ENCODE measurements at regions not wholly inside any gene's neighbourhood (a gene's known extent, or its start where the extent isn't known, plus 50 kb on each side); places are given as distances from the start of the nearest gene placed in this dataset.

DNA sequence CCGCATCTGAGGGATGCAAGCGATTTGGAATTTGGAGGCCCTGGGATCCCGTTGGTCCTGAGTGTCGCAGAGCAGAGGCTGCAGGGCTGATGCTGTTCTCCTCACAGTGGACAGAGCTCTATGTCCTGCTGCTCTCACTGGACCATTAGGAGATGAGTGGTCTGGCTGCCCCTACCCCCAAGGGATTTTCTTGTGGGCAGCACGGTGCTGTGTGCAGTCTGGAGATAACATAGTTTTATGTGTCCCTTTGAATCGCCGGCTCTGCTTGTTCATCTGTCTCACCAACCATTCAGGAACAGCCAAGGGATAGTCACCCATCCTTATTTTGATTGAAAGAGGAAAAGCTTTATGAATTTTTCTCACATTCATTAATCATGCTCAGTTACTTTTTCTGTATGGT lies 49.9 kb downstream of the CHRM3 start:
- DNase-seq (ENCODE audit: low spot score) = no peak

DNA sequence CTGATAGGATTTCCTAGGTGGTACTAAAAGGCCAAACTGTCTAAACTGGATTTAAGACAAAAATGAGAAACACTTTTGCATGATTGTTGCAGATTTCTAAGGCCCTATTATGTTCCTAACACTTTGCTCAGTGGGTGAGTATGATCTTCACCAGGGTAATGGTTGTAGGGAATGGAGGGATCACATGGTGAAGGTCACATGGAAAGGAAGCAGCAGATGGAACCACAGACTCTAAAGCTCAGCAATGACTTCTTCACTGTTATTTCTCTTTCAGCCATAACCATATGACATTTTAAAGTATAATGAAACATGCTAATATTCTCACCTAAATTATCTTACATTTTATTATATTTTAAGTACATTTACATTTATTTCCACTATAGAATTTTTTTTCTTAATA lies 51.5 kb downstream of the CHRM3 start:
- DNase-seq (ENCODE audit: low spot score) = no peak

DNA sequence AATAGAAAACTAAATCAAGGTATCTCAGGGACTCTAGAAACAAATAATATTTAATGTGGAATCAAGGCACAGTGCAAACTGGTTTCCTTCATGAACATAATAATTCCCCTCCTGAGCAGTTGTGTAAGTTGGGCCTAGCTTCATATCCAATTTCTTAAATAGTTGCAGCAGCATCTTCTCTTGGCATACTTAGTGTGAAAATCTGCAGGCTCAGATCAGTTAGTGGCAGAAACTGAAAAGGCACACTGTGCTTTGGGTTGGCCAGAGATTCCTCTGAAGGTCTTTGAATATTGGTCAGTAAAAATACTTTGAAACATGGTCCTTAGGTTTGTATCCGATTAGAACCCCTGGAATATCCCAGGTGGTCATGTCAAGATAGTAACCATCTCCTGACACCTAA lies 52.5 kb downstream of the CHRM3 start:
- DNase-seq (ENCODE audit: low spot score) = no peak

DNA sequence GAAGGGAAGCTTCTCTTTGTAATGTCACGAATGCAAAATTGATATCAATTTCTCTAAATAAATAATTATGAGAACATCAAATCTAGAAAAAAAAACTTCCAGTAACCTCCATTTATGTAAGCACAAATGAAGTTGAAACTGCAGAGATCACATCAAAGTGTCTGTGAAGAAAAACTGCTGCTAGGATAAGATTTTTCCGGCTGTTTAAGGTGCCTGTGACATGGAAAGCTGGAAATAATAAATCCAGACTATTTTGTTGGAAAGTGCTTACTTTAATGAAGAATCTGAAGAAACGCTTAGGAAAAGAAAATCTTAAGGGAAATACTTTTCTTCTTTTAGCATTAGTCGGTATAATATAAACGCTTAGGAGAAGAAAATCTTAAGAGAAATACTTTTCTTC lies 57.0 kb downstream of the CHRM3 start:
- no peak for DNase-seq (ENCODE audit: low spot score)

DNA sequence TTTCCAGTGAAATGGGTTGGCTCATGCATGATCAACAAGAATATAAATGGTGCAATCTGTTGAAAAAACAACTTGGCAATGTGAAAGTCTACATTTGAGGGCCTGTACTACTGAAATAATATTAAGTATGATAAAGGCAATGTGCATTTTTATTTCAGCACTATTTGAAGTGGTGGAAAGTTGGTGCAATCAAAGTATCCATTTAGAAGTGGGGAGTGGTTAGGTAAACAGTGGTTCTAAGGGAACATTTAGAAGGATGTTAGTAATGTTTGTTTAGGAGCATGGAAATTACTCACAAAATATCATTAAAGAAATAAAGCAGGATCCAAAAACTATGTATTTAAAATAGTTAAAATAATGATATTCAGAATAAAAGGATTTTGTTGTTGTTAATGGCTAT lies 60.2 kb downstream of the CHRM3 start:
- no peak for DNase-seq (ENCODE audit: low spot score)

DNA sequence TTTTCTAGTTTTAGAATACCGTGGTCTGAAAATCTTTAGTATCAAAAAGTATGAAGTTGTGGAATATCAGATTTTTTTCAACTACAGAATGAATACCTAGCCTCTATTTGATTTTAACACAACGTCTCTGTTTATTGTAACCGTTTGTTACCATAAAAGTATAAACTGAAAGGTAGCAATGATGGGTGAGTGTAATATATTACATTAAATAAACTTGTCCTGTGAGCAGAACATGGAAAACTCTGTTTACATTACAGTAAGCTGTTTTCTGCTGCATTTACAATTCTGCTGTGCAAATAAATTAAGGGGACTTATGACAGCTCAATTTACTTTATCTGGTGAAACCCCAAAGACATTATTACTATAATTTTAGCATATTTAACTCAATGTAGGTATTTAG lies 62.5 kb downstream of the CHRM3 start:
- DNase-seq (ENCODE audit: low spot score) = no peak

DNA sequence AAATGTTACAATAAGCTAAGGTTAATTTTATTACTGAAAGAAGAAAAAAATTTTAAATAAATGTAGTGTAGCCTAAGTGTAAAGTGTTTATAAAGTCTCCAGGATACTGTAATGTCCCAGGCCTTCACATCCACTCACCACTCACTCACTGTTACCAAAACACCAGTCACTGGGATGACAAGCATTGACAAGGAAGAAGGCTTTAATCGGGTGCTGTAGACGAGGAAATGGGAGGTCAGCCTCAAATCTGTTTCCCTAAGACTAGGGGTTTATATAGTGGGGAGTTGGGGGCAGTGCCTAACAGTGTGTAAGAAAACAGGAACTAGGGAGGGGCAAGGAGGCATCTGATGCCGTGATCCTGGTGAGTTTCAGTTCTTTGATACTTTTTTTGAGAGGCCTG lies 69.4 kb downstream of the CHRM3 start:
- DNase-seq (ENCODE audit: low spot score) = no peak

DNA sequence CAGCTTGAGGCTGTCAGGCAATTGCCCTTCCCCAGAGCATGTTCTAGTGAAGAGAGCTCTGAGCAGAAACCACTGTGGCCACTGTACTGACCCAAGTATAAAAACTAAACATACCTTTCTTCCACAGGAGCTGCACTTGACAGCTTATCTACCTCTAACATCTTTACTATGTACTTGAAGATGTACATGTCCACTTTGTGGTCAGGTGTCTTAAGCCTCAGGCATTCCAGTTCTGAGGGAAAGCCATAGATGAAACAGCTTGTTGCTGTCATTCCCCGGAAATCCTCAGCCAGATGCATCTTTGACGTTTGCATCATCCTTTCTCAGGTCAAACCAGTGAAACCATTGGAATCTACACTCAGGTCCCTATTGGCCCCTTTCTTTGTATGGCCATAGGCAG lies 70.4 kb downstream of the CHRM3 start:
- DNase-seq (ENCODE audit: low spot score) = no peak

DNA sequence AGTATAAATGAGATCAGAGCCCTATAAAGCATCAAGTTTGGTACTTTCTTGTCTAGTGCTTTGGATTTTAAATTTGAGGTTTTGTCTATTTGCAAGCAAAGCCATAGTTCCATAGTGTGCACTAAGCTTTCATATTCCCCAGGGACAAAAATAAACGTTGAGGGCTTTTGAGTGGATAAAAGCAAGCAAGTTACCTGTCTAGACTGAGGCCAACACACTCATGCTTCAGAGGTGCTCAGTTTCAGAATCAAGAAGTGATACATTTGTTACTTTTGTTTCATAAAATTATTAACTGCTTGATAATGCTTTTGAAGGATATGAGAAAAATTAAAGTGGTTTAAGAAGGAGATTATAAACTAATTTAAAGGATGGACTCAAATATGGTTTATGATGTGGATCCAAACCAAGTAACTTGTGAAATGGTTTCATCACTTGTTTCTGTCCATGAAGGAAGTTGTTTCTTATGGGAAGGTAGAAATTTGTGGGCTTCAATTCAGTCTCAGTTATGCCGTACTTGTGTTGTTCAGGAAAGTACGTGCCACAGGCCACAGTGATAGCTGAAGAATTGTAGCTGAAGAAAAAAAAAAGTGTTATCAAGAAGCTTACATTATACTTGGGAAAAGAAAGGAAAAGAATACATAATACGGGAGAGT lies 71.2 kb downstream of the CHRM3 start:
- no peak for DNase-seq (ENCODE audit: low spot score)

DNA sequence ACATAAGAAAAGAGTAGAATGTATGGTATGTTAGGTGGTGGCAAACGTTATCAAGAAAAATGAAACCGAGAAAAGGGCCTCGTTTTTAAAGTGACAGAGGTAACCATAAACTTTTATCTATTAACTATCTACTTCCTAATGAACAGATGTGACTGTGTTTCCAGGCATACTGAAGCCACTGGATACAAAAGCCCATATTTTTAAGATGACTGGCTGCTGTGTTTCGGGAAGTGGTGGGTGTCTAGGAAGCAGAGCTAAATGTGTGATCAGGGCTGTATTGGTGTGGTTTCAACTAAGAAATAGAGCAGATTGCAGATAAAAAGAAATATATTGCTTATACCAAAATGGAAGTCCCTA lies 71.8 kb downstream of the CHRM3 start:
- no peak for DNase-seq (ENCODE audit: low spot score)

DNA sequence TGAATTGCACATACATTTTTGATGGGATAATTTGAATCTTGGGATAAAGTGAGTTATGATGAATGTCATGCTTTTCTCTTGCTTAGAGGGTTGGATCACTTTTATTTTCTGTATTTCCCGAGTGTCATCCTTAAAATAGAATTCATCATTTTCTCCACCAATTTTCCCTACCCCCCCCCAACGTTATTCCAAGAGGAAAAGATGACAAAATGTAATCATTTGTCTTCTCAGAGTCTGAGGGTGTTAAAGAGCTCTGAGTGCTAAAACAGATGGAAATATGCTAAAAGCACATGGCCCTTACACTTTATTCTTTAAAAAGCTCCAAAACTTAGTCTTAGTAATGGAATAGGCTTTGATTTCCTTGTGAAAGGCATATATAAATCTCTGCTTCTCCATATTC lies 81.4 kb downstream of the CHRM3 start:
- no peak for DNase-seq (ENCODE audit: low spot score)

DNA sequence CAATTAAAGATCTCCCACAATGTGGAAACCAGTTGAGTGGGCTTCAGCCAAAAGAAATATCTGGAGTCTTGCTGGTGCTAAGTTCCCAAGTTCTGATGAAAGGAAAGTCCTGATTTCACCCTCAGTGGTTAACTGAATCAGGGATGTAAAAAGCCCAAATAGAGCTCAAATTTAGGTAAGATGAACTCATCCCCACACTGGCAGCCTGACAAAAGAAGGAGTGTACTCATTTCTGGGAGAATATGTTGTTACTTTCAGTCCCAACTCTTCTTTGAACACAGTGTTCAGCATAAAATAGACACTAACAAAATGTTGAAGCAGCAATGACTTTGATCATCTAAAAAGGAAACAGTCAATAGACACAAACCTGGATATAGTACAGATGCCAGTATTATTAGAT lies 91.7 kb downstream of the CHRM3 start:
- DNase-seq (ENCODE audit: low spot score) = no peak

DNA sequence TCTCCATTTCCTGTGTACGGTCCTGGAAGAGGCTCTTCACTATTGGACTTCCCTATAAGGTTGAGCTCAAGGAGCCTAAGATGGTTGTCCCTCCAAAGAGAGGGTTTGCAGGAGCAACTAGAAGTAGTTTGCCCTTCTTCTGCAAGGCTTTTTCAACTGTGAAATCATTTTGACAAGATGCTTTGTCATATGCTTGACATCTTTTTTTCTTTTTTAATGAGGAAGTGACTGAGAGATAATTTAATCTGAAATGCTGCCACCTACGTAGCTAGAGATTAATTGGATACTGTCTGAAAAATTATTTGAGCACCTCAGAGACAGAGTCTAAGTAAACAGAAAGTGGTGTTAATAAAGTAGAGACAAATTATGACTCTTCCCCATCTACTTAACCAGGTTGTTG lies 97.0 kb downstream of the CHRM3 start:
- DNase-seq (ENCODE audit: low spot score) = no peak

DNA sequence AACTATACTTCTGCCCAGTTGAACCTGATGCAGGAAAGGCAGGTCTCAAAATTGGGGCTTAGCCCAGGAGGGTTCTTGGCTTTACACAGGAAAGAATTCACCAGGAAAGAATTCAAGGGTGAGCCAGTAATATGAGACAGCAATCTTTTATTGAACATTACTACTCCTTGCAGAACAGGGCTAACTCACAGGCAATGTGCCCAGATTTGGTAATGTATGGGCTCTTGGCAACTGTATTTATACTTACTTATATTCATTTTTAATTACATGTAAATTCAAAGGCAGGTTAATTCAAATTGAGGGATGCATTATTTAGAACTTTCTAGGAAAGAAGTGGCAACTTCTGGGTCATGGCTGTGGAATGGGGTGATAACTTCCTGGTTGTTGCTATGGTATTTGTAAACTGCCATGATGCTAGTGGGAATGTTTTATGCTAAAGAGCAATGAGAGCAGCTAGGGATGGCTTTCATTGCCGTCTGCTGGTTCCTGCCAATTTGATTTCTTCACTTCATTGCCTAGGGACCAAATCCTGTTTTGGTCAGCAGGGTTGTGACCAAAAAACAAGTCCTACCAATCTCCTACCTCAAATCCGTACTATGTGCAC lies 107.5 kb downstream of the CHRM3 start:
- no peak for DNase-seq (ENCODE audit: low spot score)

DNA sequence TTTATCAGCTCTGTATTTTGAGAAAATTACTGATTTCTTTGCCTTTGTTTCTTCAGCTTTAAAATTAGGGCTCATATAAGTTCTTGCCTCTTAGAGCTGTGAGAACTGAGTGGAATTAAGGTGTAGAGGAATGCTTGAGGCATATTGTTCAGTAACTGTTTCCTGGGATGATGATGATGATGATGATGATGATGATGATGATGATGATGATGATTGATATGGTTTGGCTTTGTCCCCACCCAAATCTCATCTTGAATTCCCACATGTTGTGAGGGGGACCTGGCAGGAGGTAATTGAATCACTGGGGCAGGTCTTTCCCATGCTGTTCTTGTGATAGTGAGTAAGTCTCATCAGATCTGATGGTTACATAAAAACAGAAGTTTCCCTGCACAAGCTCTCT lies 118.7 kb downstream of the CHRM3 start:
- DNase-seq (ENCODE audit: low spot score) = no peak

DNA sequence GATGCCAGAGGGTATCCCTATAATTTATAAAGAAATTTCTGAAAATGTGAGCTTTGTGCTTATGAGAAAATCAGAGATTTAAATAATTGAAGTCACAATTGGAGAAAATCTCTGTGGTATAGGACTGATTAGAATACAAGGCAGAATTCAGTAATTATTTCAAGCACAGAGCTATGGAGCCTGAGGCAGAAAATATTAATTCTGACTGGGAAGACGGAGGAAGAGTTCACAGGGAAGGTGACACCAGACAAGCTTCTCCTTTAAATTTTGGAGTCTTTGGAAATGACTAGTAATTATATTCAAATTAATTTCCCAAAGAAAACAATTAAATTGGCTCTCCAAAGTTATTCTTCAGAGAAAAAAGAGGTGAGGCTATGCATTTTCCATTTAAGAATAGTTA lies 121.5 kb downstream of the CHRM3 start:
- DNase-seq (ENCODE audit: low spot score) = no peak

DNA sequence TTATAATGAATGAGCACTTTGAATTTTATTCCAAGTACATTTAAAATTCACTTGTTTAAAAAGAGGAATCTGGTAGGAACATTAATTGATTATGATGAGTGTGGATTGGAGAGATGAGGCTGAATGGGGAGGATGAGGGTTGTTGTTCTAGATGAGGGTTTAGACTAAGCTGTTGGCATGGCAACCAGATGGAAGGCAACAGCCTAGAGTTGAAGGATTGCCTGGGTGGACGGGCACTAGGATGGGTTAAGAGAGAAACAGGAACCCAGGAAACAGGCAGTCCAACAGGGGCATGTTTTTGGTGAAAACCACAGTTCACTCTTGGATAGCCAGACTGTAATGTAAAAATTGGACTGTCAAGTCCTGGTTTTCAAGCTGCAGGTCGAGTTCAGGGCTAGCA lies 125.5 kb downstream of the CHRM3 start:
- DNase-seq (ENCODE audit: low spot score) = no peak

DNA sequence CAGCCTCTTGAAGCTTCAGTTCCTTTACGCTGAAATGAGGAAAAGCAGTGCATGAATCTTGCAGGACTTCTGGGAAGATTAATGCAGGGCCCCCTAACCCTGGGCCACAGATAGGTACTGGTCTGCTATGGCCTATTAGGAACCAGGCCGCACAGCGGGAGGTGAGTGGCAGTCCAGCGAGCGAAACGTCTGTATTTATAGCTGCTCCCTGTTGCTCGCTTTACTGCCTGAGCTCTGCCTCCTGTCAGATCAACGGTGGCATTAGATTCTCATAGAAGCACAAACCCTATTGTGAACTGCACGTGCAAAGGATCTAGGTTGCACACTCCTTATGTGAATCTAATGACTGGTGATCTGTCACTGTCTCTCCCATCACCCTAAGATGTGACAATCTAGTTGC lies 130.2 kb downstream of the CHRM3 start:
- DNase-seq (ENCODE audit: low spot score) = no peak

DNA sequence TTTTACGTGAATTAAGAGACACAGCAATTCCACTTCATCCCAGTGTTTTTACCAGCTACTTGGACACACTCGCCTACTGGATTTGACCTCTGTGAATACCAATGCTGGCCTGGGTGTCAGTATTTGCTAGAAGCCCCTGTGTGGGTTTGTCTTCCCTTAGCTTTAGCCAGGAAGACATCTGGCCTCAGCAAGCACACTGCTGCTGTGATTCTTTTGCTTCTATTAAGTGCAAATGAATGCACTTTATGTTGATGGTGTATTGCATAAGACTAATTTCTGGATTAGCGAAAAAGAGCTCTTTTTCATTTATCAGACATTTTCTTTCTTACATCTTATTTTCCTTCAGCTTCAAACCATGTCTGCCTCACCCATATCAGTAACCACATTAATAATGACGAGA lies 140.0 kb downstream of the CHRM3 start:
- DNase-seq (ENCODE audit: low spot score) = no peak

DNA sequence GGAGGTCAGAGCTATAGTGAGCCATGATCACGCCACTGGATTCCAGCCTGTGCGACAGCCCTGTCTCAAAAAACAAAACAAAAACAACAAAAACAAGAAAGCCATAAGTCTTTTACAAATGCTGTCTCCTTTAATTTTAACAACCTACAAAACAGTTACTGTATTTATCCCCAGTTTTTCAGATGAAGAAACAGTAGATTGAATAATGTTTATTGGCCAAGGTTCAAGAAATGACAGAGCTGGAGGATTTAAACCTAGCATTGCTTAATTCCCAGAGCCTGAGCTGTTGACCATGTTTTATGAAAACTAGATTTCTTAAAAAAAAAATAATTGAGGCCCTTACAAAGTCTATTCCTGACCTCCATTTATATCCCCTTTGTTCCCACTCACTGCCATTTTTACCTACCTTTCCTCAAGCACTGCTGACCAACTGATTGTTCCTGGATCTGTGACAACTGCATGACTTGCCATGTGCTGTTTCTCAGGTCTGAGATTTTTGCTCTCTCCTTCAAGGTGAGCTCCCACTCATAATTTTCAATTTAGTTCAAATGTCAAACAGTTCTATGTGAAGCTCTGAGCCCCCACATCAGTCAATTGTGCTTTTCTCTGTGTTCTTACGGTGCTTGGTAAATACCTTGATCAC lies 140.8 kb downstream of the CHRM3 start:
- DNase-seq (ENCODE audit: low spot score) = no peak

DNA sequence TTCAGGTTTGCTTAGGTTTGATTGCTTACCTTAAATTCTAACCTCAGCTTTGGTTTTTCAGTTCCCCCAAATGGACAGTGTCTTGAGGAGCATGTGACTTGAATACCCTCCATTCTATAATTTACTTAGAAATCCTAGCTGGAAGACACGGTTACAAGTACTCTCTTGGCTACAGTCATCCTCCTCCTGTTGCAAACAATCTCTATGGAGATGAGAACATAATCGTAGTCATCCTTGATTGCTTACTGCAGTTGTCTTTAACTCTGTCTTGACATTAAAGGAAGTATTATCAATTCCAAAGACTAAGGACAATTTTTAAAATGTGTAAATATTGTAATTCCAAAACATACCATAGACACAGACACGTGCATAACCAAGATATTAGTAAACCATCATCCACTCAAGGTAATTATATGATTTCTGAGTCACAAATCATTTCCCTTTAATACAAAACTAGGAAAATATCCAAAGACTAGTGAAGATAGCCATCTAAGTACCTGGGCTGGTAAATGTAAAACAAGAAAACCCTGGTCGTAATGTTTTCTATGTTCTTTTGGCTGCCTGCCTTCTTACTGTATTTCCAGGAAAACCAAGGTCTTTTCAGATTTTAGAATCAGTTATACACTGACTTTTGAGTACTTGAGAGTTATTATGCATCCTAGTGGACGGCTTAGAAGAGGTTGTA lies 149.9 kb downstream of the CHRM3 start:
- no peak for DNase-seq (ENCODE audit: low spot score)

DNA sequence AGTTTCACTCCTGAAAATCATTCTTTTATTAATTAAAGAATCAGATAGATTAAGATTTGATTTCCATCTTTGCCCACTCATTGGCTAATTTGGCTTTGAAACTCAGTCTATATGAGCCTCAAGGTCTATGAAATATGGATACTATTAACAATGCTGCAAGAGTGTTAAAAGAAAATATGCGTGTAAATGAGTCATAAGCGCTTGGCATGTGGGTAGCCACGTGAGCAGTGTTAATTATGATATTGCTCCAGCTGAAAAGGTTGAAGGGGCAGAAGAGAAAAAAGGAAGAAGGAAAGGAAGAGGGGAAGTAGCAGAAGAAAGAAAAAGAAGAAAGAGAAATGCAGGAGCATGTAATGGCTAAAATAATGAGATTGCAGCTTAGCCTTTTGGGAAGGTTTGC lies 151.4 kb downstream of the CHRM3 start:
- DNase-seq (ENCODE audit: low spot score) = no peak

DNA sequence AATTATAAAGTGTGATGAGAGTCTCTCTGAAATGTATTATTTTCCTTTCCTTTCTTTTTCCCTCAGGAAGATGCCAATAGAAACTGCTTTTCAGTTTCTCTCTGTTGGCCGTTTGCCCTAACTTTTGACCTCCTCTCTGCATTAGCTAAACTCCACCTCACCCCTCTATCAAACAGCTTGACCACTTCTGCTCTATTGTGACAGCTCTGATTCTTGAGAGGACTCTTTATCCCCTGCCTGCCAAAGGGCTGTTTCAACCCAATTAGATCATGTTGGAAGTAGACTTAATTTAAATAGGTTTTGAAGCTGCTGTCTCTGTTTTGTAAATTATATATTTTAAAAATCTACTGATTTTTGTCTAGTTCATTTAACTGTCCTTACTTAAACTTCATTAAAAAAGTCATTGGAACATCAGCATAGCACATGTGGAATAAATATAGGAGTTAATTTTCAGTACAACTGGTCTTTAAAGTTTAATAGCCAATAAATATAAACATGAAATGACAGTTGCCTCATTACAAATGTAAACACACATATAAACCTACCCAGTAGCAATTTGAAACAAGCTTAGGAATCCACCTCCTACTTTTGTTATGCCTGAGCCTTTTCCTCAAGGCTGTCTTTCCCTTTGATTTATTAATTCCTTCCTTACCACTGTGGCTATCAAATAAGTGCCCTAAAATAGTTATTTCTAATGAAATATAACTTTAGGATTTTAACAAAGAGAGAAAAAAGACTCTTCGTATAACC lies 152.0 kb downstream of the CHRM3 start:
- DNase-seq (ENCODE audit: low spot score) = no peak
